Pancreas (tissue), 10 donors: ENCODE measurements at regions not wholly inside any gene's neighbourhood (a gene's known extent, or its start where the extent isn't known, plus 50 kb on each side); places are given as distances from the start of the nearest gene placed in this dataset.

Experiments
- ATAC-seq, 4 donors: fragments of 200-7000 bp; cut with Tn5 transposase; one replicate each; pipeline versions ENCODE4 v1.8.0 to v1.9.1; 2020; ENCODE audit warnings: mild to moderate bottlenecking in 4 of 4, moderate library complexity in 4 of 4
- DNase-seq, 6 donors: peaks; one replicate each; pipeline ENCODE4 v3.0.0-alpha.2; 2020
- FAIRE-seq: peaks from 2 replicates; lab custom pipeline; 2012; peaks lifted over from hg19 to GRCh38; lab: Jason Lieb, UNC
- H3K27ac ChIP-seq, 4 donors: fragments of 200-600 bp; sonication (generic); 1 replicate in 3 of 4; 2 replicates in 1 of 4; pipeline versions ENCODE4 v1.5.0 to v1.8.0; 2020
- H3K27me3 ChIP-seq, 4 donors: fragments of 200-600 bp; one replicate each; pipeline ENCODE4 v1.8.0; 2021
- H3K36me3 ChIP-seq, 3 donors: fragments of 200-600 bp; sonication (generic) in 1 of 3; one replicate each; pipeline versions ENCODE4 v1.5.0 to v1.8.0; 2020 to 2021
- H3K4me1 ChIP-seq, 3 donors: fragments of 200-600 bp; one replicate each; pipeline ENCODE4 v1.8.0; 2021
- H3K4me3 ChIP-seq, 4 donors: fragments of 200-600 bp; sonication (generic) in 2 of 4; one replicate each; pipeline versions ENCODE4 v1.5.0 to v1.8.0; 2020 to 2021
- H3K9me3 ChIP-seq, 4 donors: fragments of 200-600 bp; one replicate each; pipeline ENCODE4 v1.8.0; 2021
- WGBS, 2 donors: extraction: QIAGEN DNeasy Blood & Tissue Kit; methylation state at CpG; one replicate each; pipeline ENCODE4 v1.1.7; 2013; 5-methylcytosine and 5-hydroxymethylcytosine counted together
- intact Hi-C, 3 donors: fragments of 100-400 bp; cut with DNase I; formaldehyde crosslinking; loops; one replicate each; pipeline versions ENCODE4 v1.11.1 to v1.14.2; 2022
- TF ChIP-seq, protein P1 (sequence below), 4 donors: fragments of 200-600 bp; sonication (generic) in 3 of 4; IDR thresholded peaks; one replicate each; pipeline versions ENCODE4 v1.5.0 to v1.8.0; 2021; ENCODE audit warnings: antibody characterized with exemption in 4 of 4
- donor health status: healthy with polysubstance abuse.
- donor health status: DM: no; HTN: no; CAD: no; lungs with moderate emphysema.
- donor health status: DM: no; HTN: no; CAD: no.
- donor health status: control.
- donor health status: control.
- donor health status: Bipolar disorder and iron deficiency.
- donor health status: DM: yes; HTN: yes; CAD: no.
- donor health status: DM: no; HTN: no; CAD: no.
- donor health status: DM: no; HTN: no; CAD: no.
- donor health status: DM: yes; HTN: yes; CAD: no.

DNA sequence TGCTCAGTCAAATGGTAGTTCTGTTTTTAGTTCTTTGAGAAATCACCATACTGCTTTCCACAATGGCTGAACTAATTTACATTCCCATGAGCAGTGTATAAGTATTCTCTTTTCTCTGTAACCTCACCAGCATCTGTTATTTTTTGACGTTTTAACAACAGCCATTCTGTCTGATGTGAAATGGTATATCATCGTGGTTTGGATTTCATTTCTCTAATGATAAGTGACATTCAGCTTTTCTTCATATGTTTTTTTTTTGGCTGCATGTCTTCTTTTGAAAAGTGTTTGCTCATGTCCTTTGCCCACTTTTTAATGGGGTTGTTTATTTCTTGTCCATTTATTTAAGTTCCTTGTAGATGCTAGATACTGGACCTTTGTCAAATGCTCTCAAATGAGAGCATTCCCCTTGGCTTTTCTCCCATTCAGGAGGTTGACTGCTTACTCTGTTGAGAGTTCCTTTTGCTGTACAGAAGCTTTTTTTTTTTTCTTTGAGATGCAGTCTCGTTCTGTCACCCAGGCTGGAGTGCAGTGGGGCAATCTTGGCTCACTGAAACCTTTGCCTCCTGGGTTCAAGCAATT, 58.7 kb upstream of the RGMB start:
- no peak for FAIRE-seq
- Histone ChIP-seq H3K27me3 (no peaks in the 10 kb centered on the region), H3K4me1 (no peaks in the 10 kb centered on the region), H3K36me3 (no peaks in the 10 kb centered on the region), H3K27ac (no peak overlapping the region), H3K4me3 (no peak overlapping the region), H3K9me3 (no peaks in the 10 kb centered on the region)
- WGBS, 2 donors: 47 to 57% methylated on average over 3 of the region's 3 CpGs
- DNase-seq: no peak
- intact Hi-C loops: no loop called here
- TF ChIP-seq, protein P1, sequence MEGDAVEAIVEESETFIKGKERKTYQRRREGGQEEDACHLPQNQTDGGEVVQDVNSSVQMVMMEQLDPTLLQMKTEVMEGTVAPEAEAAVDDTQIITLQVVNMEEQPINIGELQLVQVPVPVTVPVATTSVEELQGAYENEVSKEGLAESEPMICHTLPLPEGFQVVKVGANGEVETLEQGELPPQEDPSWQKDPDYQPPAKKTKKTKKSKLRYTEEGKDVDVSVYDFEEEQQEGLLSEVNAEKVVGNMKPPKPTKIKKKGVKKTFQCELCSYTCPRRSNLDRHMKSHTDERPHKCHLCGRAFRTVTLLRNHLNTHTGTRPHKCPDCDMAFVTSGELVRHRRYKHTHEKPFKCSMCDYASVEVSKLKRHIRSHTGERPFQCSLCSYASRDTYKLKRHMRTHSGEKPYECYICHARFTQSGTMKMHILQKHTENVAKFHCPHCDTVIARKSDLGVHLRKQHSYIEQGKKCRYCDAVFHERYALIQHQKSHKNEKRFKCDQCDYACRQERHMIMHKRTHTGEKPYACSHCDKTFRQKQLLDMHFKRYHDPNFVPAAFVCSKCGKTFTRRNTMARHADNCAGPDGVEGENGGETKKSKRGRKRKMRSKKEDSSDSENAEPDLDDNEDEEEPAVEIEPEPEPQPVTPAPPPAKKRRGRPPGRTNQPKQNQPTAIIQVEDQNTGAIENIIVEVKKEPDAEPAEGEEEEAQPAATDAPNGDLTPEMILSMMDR (IDR thresholded peaks at IDR 0.05): no peak
- no peak for ATAC-seq

- TF ChIP-seq, protein P1 (IDR thresholded peaks at IDR 0.05): no peak
- Histone ChIP-seq H3K36me3 (no peaks in the 10 kb centered on the region), H3K4me1 (no peaks in the 10 kb centered on the region), H3K27ac (no peak overlapping the region), H3K27me3 (no peaks in the 10 kb centered on the region), H3K9me3 (no peaks in the 10 kb centered on the region), H3K4me3 (no peak overlapping the region)
- FAIRE-seq: no peak
- WGBS, 2 donors: 32% methylated on average over 1 of the region's 1 CpG
- no peak for DNase-seq
- intact Hi-C loops: no loop called here
- no peak for ATAC-seq
Measured at GRCh38 chr5:98721231-98721928, 52.1 kb upstream of the RGMB start.

DNA sequence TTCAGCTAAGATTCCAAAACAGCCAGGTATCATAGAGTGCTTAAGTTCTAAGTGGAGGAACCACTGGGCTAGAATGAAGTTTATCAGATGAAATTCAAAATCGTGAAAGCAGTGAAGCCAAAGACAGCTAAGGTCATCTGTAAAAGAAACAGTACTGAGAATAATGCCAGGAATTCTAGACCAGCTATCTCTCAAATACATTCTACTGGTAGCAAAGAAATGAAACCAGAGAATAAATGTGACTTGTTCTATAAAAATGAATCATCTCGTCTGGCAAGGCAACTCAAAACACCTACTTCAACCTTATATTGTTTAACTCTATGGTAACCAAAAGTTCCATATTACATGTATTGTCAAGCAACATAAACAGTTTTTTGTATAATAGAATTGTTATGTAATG, 51.3 kb upstream of the RGMB start:
- no peak for FAIRE-seq
- Histone ChIP-seq H3K27me3 (no peaks in the 10 kb centered on the region), H3K27ac (no peak overlapping the region), H3K9me3 (no peaks in the 10 kb centered on the region), H3K4me3 (no peak overlapping the region), H3K4me1 (no peaks in the 10 kb centered on the region), H3K36me3 (no peaks in the 10 kb centered on the region)
- WGBS, 2 donors: 30 to 31% methylated on average over 2 of the region's 2 CpGs
- no peak for DNase-seq
- intact Hi-C loops: no loop called here
- TF ChIP-seq, protein P1 (IDR thresholded peaks at IDR 0.05): no peak
- no peak for ATAC-seq

DNA sequence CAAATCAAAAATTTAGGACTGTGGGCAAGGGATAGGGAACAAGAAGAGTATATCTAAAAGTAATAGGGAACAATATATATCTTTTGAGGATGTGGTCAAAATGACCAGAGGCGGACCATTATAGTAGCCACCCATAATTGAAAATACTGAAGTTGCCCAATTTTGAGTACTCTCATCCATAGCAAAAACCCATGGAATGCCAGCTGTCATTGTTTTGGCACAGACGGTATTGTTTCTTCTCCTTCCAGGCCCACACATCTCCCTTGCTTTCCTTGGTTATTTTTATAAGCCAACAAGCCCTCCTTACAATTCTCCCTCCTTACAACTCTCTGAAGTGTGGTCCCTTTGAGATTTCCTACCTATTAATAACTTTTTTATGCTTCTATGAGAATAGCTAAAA, 50.4 kb upstream of the RGMB start:
- Histone ChIP-seq H3K4me1 (no peaks in the 10 kb centered on the region), H3K27me3 (no peaks in the 10 kb centered on the region), H3K4me3 (no peak overlapping the region), H3K27ac (no peak overlapping the region), H3K36me3 (no peaks in the 10 kb centered on the region), H3K9me3 (no peaks in the 10 kb centered on the region)
- no peak for FAIRE-seq
- no peak for ATAC-seq
- intact Hi-C loops: no loop called here
- WGBS, 2 donors: 91 to 92% methylated on average over 2 of the region's 2 CpGs
- DNase-seq: no peak
- TF ChIP-seq, protein P1 (IDR thresholded peaks at IDR 0.05): no peak
